H9 (cell line): ENCODE measurements at regions not wholly inside any gene's neighbourhood (a gene's known extent, or its start where the extent isn't known, plus 50 kb on each side); places are given as distances from the start of the nearest gene placed in this dataset.

Experiments
- DNase-seq: peaks from one replicate; pipeline ENCODE4 v3.0.0-alpha.2; 2017
- H2AFZ ChIP-seq: one replicate; pipeline ENCODE4 v1.6.1; 2013; ENCODE audit warnings: mild to moderate bottlenecking, low read length, control low read depth, moderate library complexity
- H2AK5ac ChIP-seq: 2 replicates; pipeline ENCODE4 v1.6.1; 2013; ENCODE audit warnings: low read length, control low read depth, mixed read lengths; ENCODE audit not compliant: insufficient read length
- H2BK120ac ChIP-seq: one replicate; pipeline ENCODE4 v1.6.1; 2013; ENCODE audit warnings: low read depth, mild to moderate bottlenecking, low read length, control low read depth, inconsistent platforms; ENCODE audit not compliant: poor library complexity, severe bottlenecking
- H2BK12ac ChIP-seq: 2 replicates; pipeline ENCODE4 v1.6.1; 2013; ENCODE audit warnings: low read length, control low read depth, mixed read lengths, low read depth; ENCODE audit not compliant: insufficient read length
- H2BK15ac ChIP-seq: 2 replicates; pipeline ENCODE4 v1.6.1; 2013; ENCODE audit warnings: low read depth, low read length, control low read depth
- H2BK20ac ChIP-seq: one replicate; pipeline ENCODE4 v1.6.1; 2013; ENCODE audit warnings: low read depth, mild to moderate bottlenecking, low read length, control low read depth, inconsistent platforms; ENCODE audit not compliant: poor library complexity, severe bottlenecking
- H2BK5ac ChIP-seq: 2 replicates; pipeline ENCODE4 v1.6.1; 2013; ENCODE audit warnings: low read length, control low read depth, mixed read lengths; ENCODE audit not compliant: insufficient read length
- H3K14ac ChIP-seq: 2 replicates; pipeline ENCODE4 v1.6.1; 2013; ENCODE audit warnings: low read length, control low read depth; ENCODE audit not compliant: insufficient read depth
- H3K18ac ChIP-seq: 2 replicates; pipeline ENCODE4 v1.6.1; 2013; ENCODE audit warnings: low read depth, mild to moderate bottlenecking, mixed read lengths, low read length, control low read depth; ENCODE audit not compliant: insufficient read length
- H3K23ac ChIP-seq: 2 replicates; pipeline ENCODE4 v1.6.1; 2013; ENCODE audit warnings: low read length, control low read depth, mixed read lengths, low read depth; ENCODE audit not compliant: insufficient read length
- H3K23me2 ChIP-seq: 2 replicates; pipeline ENCODE4 v1.6.1; 2013; ENCODE audit warnings: low read depth, mild to moderate bottlenecking, mixed read lengths, low read length, control low read depth; ENCODE audit not compliant: insufficient read length, poor library complexity, severe bottlenecking
- H3K27ac ChIP-seq: 2 replicates; pipeline ENCODE4 v1.5.1; 2013; ENCODE audit warnings: low read length, control low read depth, mixed read lengths, low read depth; ENCODE audit not compliant: insufficient read length
- H3K27me3 ChIP-seq: 2 replicates; pipeline ENCODE4 v1.6.1; 2013; ENCODE audit warnings: low read length, control low read depth, inconsistent platforms; ENCODE audit not compliant: insufficient read depth
- H3K4ac ChIP-seq: 2 replicates; pipeline ENCODE4 v1.6.1; 2013; ENCODE audit warnings: low read depth, mild to moderate bottlenecking, control low read depth, inconsistent platforms, low read length, moderate library complexity
- H3K4me1 ChIP-seq: 2 replicates; pipeline ENCODE4 v1.6.1; 2013; ENCODE audit warnings: low read length, control low read depth, inconsistent platforms; ENCODE audit not compliant: insufficient read depth
- H3K4me2 ChIP-seq: 2 replicates; pipeline ENCODE4 v1.6.1; 2013; ENCODE audit warnings: low read length, control low read depth, mixed read lengths; ENCODE audit not compliant: insufficient read length, insufficient read depth
- H3K56ac ChIP-seq: 2 replicates; pipeline ENCODE4 v1.6.1; 2013; ENCODE audit warnings: low read depth, mild to moderate bottlenecking, mixed read lengths, low read length, control low read depth; ENCODE audit not compliant: insufficient read length
- H3K79me1 ChIP-seq: 2 replicates; pipeline ENCODE4 v1.6.1; 2013; ENCODE audit warnings: low read depth, mild to moderate bottlenecking, moderate library complexity, low read length, control low read depth, inconsistent platforms; ENCODE audit not compliant: insufficient read depth, poor library complexity, severe bottlenecking
- H3K79me2 ChIP-seq: 2 replicates; pipeline ENCODE4 v1.6.1; 2013; ENCODE audit warnings: low read length, control low read depth, inconsistent platforms; ENCODE audit not compliant: insufficient read depth
- H3K9ac ChIP-seq: 2 replicates; pipeline ENCODE4 v1.6.1; 2013; ENCODE audit warnings: low read length, control low read depth, mixed read lengths; ENCODE audit not compliant: insufficient read length; ENCODE audit errors: extremely low read depth
- H3K9me3 ChIP-seq: one replicate; pipeline ENCODE4 v1.6.1; 2013; ENCODE audit warnings: low read depth, low read length, inconsistent platforms; ENCODE audit not compliant: control insufficient read depth
- H3T11ph ChIP-seq: one replicate; pipeline ENCODE4 v1.6.1; 2013; ENCODE audit warnings: mild to moderate bottlenecking, low read length, control low read depth, inconsistent platforms
- H4K20me1 ChIP-seq: one replicate; pipeline ENCODE4 v1.6.1; 2013; ENCODE audit not compliant: control insufficient read depth, insufficient read length, insufficient read depth
- H4K5ac ChIP-seq: 2 replicates; pipeline ENCODE4 v1.6.1; 2013; ENCODE audit warnings: low read depth, mild to moderate bottlenecking, mixed read lengths, low read length, control low read depth; ENCODE audit not compliant: insufficient read length
- H4K8ac ChIP-seq: replicated peaks from 2 replicates; pipeline ENCODE4 v1.6.1; 2013; ENCODE audit warnings: low read length, control low read depth, mixed read lengths, low read depth; ENCODE audit not compliant: insufficient read length
- H4K91ac ChIP-seq: 2 replicates; pipeline ENCODE4 v1.6.1; 2013; ENCODE audit warnings: low read depth, mild to moderate bottlenecking, moderate library complexity, mixed read lengths, low read length, control low read depth; ENCODE audit not compliant: insufficient read length
- H3K27ac Mint-ChIP-seq, 3 experiments: 2 replicates in 2 of 3; 3 replicates in 1 of 3; pipeline ENCODE4 v1.8.0; 2020 to 2021; ENCODE audit warnings: mixed read lengths in 3 of 3, mild to moderate bottlenecking in 1 of 3, moderate library complexity in 1 of 3
- H3K27me3 Mint-ChIP-seq: 2 replicates; pipeline ENCODE4 v1.8.0; 2021; ENCODE audit warnings: low read depth, mild to moderate bottlenecking, moderate library complexity, mixed read lengths
- H3K36me3 Mint-ChIP-seq, 3 experiments: 2 replicates in 2 of 3; 3 replicates in 1 of 3; pipeline ENCODE4 v1.8.0; 2020 to 2021; ENCODE audit warnings: low read depth in 3 of 3, mixed read lengths in 3 of 3; ENCODE audit not compliant: insufficient read depth in 1 of 3
- H3K4me1 Mint-ChIP-seq, 2 experiments: 2 replicates each; pipeline ENCODE4 v1.8.0; 2020; ENCODE audit warnings: mixed read lengths in 2 of 2
- H3K4me3 Mint-ChIP-seq, 2 experiments: 2 replicates in 1 of 2; 3 replicates in 1 of 2; pipeline ENCODE4 v1.8.0; 2020 to 2021; ENCODE audit warnings: mild to moderate bottlenecking in 2 of 2, mixed read lengths in 2 of 2, moderate library complexity in 1 of 2
- H3K9me3 Mint-ChIP-seq, 2 experiments: 2 replicates in 1 of 2; 3 replicates in 1 of 2; pipeline ENCODE4 v1.8.0; 2020; ENCODE audit warnings: mild to moderate bottlenecking in 2 of 2, mixed read lengths in 2 of 2, moderate library complexity in 1 of 2
- whole genome bisulfite sequencing: extraction: QIAGEN DNeasy Blood & Tissue Kit; methylation state at CpG from one replicate; pipeline ENCODE4 v1.1.7; 2013; ENCODE audit warnings: missing lambda C conversion rate, low lambda C conversion rate, mixed read lengths; ENCODE audit not compliant: insufficient read length; ENCODE audit errors: extremely low coverage; 5-methylcytosine and 5-hydroxymethylcytosine counted together
- TF ChIP-seq, protein P1 (sequence below): fragments of 200-600 bp; sonication (generic); conservative IDR thresholded peaks from 3 replicates; pipeline ENCODE4 v1.8.0; 2021; ENCODE audit warnings: antibody characterized with exemption, mild to moderate bottlenecking

DNA sequence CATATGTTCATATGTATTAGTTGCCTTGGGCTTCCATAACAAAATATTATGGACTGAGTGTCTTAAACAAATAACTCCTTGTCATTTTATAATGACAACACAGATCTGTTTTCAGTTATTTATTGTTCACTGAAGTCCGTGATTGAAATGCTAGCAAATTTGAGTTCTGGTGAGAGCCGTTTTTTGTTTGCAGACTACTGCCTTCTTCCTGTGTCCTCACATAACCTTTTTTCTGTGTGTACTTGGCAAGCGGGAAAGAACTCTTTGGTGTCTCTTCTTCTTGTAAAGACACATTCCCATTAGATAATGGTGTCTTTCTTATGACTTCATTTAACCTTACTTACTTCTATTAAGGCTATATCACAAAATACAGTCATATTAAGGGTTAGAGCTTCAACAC is 482.9 kb upstream of the EYS start:
- H3K27ac ChIP-seq: no peak overlapping the region
- no CpG with 5 or more reads among the region's 3 CpGs for WGBS
- no peaks in the 10 kb centered on the region for H3K27me3 ChIP-seq
- peaks cover 2% of the 10 kb centered on the region; the same call in 1 of the 2 replicates for H3K4me1 ChIP-seq
- Mint-ChIP-seq H3K4me3 (no peak overlapping the region), H3K9me3 (peaks cover 19 to 29% of the 10 kb centered on the region in 2 experiments; a peak in 4 of 5 replicates), H3K27me3 (no peaks in the 10 kb centered on the region), H3K36me3 (peaks cover 6 to 14% (median 8%) of the 10 kb centered on the region in 3 experiments; a peak in 5 of 7 replicates), H3K27ac (no peak overlapping the region), H3K4me1 (peaks cover 3 to 9% of the 10 kb centered on the region in 2 experiments; a peak in 3 of 4 replicates)
- no peak overlapping the region for H2BK12ac ChIP-seq
- no peak overlapping the region for H2BK20ac ChIP-seq
- H3K4ac ChIP-seq: no peak overlapping the region
- no peak for DNase-seq
- no peak overlapping the region for H3K9ac ChIP-seq
- no peak overlapping the region for H3K56ac ChIP-seq
- H3K18ac ChIP-seq: no peak overlapping the region
- no peak overlapping the region for H2BK5ac ChIP-seq
- no peak overlapping the region for H2AK5ac ChIP-seq
- no peaks in the 10 kb centered on the region for H3K79me1 ChIP-seq
- H3K23ac ChIP-seq: no peak overlapping the region
- H3K9me3 ChIP-seq: peaks cover 8% of the 10 kb centered on the region
- TF ChIP-seq, protein P1, sequence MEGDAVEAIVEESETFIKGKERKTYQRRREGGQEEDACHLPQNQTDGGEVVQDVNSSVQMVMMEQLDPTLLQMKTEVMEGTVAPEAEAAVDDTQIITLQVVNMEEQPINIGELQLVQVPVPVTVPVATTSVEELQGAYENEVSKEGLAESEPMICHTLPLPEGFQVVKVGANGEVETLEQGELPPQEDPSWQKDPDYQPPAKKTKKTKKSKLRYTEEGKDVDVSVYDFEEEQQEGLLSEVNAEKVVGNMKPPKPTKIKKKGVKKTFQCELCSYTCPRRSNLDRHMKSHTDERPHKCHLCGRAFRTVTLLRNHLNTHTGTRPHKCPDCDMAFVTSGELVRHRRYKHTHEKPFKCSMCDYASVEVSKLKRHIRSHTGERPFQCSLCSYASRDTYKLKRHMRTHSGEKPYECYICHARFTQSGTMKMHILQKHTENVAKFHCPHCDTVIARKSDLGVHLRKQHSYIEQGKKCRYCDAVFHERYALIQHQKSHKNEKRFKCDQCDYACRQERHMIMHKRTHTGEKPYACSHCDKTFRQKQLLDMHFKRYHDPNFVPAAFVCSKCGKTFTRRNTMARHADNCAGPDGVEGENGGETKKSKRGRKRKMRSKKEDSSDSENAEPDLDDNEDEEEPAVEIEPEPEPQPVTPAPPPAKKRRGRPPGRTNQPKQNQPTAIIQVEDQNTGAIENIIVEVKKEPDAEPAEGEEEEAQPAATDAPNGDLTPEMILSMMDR: no peak
- H3K14ac ChIP-seq: no peak overlapping the region
- no peak overlapping the region for H2BK120ac ChIP-seq
- no peak overlapping the region for H4K91ac ChIP-seq
- no peaks in the 10 kb centered on the region for H3K23me2 ChIP-seq
- H4K5ac ChIP-seq: no peak overlapping the region
- H2AFZ ChIP-seq: no peak overlapping the region
- no peak overlapping the region for H2BK15ac ChIP-seq
- no peaks in the 10 kb centered on the region for H4K20me1 ChIP-seq
- no peak overlapping the region for H3T11ph ChIP-seq
- no peaks in the 10 kb centered on the region for H3K79me2 ChIP-seq
- H3K4me2 ChIP-seq: no peak overlapping the region
- no peak overlapping the region for H4K8ac ChIP-seq
